ENCODE measurements at regions not wholly inside any gene's neighbourhood (a gene's known extent, or its start where the extent isn't known, plus 50 kb on each side); places are given as distances from the start of the nearest gene placed in this dataset.

- TF ChIP-seq CTCF (IDR thresholded peaks at IDR 0.05; ENCODE audit: low read depth, low read length) (no peak), POLR2A (IDR thresholded peaks at IDR 0.05; ENCODE audit: extremely low read depth, insufficient read length) (no peak)
Observed at GRCh38 chr10:62919776-62920175, 103.6 kb upstream of the EGR2 start.

Data from NB4 (cell line).